ENCODE measurements at regions not wholly inside any gene's neighbourhood (a gene's known extent, or its start where the extent isn't known, plus 50 kb on each side); places are given as distances from the start of the nearest gene placed in this dataset.

DNA sequence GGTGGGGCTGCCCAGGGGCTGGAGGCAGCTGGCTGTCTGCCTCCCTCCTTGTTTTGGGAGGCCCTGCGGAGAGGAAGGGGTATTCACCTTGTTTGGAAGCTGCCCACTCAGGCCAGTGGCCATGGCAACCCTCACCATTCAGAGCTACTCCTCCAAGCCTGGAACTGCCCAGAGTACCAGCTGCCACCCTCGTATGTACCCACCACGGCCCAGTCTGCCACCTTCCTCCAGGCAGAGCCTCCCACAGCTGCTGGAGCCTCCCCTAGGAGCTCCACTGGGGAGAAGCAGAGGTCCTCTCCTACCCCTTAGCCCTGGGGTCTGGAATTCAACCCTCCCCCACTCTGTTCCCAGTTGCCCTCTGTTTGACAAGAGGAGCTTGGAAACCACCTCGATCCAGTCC lies 90.7 kb downstream of the AXIN2 start:
- H3K9me3 ChIP-seq (ENCODE audit: low read depth), result no peaks in the 10 kb centered on the region
- no peak overlapping the region for H3K4me3 ChIP-seq
- H3K4me1 ChIP-seq (ENCODE audit: low read depth), result peaks cover 10% of the 10 kb centered on the region
- H3K27me3 ChIP-seq, result no peaks in the 10 kb centered on the region
- TF ChIP-seq, protein P1, sequence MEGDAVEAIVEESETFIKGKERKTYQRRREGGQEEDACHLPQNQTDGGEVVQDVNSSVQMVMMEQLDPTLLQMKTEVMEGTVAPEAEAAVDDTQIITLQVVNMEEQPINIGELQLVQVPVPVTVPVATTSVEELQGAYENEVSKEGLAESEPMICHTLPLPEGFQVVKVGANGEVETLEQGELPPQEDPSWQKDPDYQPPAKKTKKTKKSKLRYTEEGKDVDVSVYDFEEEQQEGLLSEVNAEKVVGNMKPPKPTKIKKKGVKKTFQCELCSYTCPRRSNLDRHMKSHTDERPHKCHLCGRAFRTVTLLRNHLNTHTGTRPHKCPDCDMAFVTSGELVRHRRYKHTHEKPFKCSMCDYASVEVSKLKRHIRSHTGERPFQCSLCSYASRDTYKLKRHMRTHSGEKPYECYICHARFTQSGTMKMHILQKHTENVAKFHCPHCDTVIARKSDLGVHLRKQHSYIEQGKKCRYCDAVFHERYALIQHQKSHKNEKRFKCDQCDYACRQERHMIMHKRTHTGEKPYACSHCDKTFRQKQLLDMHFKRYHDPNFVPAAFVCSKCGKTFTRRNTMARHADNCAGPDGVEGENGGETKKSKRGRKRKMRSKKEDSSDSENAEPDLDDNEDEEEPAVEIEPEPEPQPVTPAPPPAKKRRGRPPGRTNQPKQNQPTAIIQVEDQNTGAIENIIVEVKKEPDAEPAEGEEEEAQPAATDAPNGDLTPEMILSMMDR (IDR thresholded peaks at IDR 0.05; ENCODE audit: low read depth, low read length), result no peak
- H3K36me3 ChIP-seq, result no peaks in the 10 kb centered on the region
- H3K27ac ChIP-seq, result no peak overlapping the region
- DNase-seq (ENCODE audit: low read depth in 1 of 2, low spot score in 1 of 2), result no peak

DNA sequence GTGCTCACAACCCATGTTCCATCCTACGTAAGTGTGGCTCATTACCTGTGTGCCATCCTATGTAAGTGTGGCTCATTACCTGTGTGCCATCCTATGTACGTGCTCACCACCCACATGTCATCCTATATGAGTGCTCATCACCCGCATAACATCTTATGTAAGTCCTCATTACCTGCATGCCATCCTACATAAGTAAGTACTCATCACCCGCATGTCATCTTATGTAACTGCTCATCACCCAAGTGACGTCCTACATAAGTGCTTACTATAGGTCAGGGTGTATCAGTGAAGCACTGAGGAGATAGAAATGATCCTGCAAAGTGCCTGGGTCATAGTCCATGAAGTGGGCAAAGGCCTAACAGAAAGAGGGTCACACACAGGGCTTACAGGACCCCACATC lies 93.1 kb downstream of the AXIN2 start:
- H3K27me3 ChIP-seq, result no peaks in the 10 kb centered on the region
- no peaks in the 10 kb centered on the region for H3K9me3 ChIP-seq (ENCODE audit: low read depth)
- no peak overlapping the region for H3K4me3 ChIP-seq
- TF ChIP-seq, protein P1 (IDR thresholded peaks at IDR 0.05; ENCODE audit: low read depth, low read length), result no peak
- DNase-seq (ENCODE audit: low read depth in 1 of 2, low spot score in 1 of 2), result no peak
- no peaks in the 10 kb centered on the region for H3K36me3 ChIP-seq
- peaks cover 10% of the 10 kb centered on the region for H3K4me1 ChIP-seq (ENCODE audit: low read depth)
- no peak overlapping the region for H3K27ac ChIP-seq

DNA sequence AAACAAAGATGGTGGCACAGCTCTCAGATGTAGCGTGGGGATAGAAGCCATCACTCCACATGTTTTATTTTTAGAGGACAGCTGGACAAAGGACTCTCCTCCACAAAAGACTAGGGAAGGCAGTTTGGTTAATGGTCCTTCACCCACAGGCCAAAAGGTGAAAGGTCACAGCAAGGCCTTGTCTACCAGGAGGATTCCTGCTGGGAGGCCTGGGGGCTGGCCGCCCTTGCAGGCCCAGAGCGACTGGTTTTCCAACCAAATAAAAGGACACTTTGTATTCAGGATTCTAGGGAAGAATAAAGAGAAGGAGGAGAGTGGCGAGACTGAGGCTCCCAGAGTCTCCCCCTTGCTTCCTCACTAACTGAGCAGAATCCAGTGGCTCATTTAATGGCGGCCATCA lies 94.3 kb downstream of the AXIN2 start:
- DNase-seq (ENCODE audit: low read depth in 1 of 2, low spot score in 1 of 2), result no peak
- TF ChIP-seq, protein P1 (IDR thresholded peaks at IDR 0.05; ENCODE audit: low read depth, low read length), result no peak

DNA sequence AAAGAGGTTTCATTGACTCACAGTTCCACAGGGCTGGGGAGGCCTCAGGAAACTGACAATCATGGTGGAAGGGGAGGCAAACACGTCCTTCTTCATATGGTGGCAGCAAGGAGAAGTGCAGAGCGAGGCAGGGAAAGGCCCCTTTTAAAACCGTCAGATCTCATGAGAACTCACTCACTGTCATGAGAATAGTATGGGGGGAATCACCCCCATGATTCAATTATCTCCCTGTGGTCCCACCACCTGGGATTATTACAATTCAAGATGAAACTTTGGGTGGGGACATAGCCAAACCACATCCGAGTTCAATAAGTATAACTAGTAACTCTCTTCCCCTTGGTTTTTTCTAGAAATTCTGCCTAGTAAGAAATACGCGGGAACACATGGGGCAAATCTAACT lies 94.9 kb downstream of the AXIN2 start:
- no peak for DNase-seq (ENCODE audit: low read depth in 1 of 2, low spot score in 1 of 2)
- H3K4me3 ChIP-seq, result no peak overlapping the region
- TF ChIP-seq, protein P1 (IDR thresholded peaks at IDR 0.05; ENCODE audit: low read depth, low read length), result no peak
- H3K27me3 ChIP-seq, result no peaks in the 10 kb centered on the region
- H3K9me3 ChIP-seq (ENCODE audit: low read depth), result no peaks in the 10 kb centered on the region
- no peaks in the 10 kb centered on the region for H3K36me3 ChIP-seq
- H3K27ac ChIP-seq, result no peak overlapping the region
- H3K4me1 ChIP-seq (ENCODE audit: low read depth), result no peaks in the 10 kb centered on the region

More for the DNA sequence above, 94.3 kb downstream of the AXIN2 start:
- Histone ChIP-seq H3K27me3 (no peaks in the 10 kb centered on the region), H3K9me3 (ENCODE audit: low read depth) (no peaks in the 10 kb centered on the region), H3K27ac (no peak overlapping the region), H3K36me3 (no peaks in the 10 kb centered on the region), H3K4me1 (ENCODE audit: low read depth) (no peaks in the 10 kb centered on the region), H3K4me3 (no peak overlapping the region)

DNA sequence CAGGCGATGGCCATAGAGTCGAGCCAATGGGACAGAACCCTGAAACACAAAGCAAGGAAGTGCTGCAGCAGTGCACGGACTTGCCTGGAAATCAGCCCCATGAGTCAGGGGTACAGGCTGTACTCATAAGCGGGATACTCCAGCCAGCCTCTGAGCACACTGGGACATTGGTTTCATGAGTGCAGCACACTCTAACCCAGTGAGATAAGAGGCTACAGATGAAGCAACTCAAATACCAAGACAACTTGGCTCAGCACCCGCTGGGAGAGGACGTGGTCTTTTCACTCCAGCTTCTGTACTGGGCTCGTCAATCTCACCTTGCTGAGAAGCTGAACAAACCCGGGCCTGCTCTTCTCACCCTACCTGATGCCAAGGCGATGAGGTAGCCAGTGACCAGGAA lies 98.2 kb downstream of the AXIN2 start:
- no peak overlapping the region for H3K27ac ChIP-seq
- H3K4me3 ChIP-seq, result no peak overlapping the region
- no peaks in the 10 kb centered on the region for H3K9me3 ChIP-seq (ENCODE audit: low read depth)
- no peaks in the 10 kb centered on the region for H3K27me3 ChIP-seq
- TF ChIP-seq, protein P1 (IDR thresholded peaks at IDR 0.05; ENCODE audit: low read depth, low read length), result no peak
- no peaks in the 10 kb centered on the region for H3K36me3 ChIP-seq
- peaks cover 10% of the 10 kb centered on the region for H3K4me1 ChIP-seq (ENCODE audit: low read depth)
- peak in 1 of 2 donors; percentile 98 for DNase-seq (ENCODE audit: low read depth in 1 of 2, low spot score in 1 of 2)

All from cardiac muscle cell (in vitro differentiated cells and primary cell).